GM12878 (cell line): ENCODE measurements at regions not wholly inside any gene's neighbourhood (a gene's known extent, or its start where the extent isn't known, plus 50 kb on each side); places are given as distances from the start of the nearest gene placed in this dataset.

Experiments
- ATAC-seq: fragments of 200-7000 bp; cut with Tn5 transposase; 3 replicates; pipeline ENCODE4 v1.9.1; 2020; ENCODE audit warnings: mild to moderate bottlenecking, moderate library complexity
- BruUV-seq: library from RNA; stranded (reverse); fragments of 400-500 nt; replicated peaks from 2 replicates; lab custom pipeline; 2021; lab: Mats Ljungman, UMichigan
- CTCF ChIA-PET: fragments of 300-600 bp; sonication (Branson Sonifier 250); formaldehyde crosslinking; extraction: SDS; loops from one replicate; lab custom pipeline; 2021; ENCODE audit warnings: inconsistent platforms; lab: Yijun Ruan, JAX
- POLR2A ChIA-PET: fragments of 350-600 bp; formaldehyde crosslinking; extraction: SDS; loops from one replicate; lab custom pipeline; 2021; ENCODE audit warnings: inconsistent platforms; lab: Charles Lee
- RAD21 ChIA-PET: fragments of 300-600 bp; sonication (Branson Sonifier 250); formaldehyde crosslinking; loops from one replicate; lab custom pipeline; 2023; ENCODE audit warnings: antibody characterized with exemption; ENCODE audit not compliant: unreplicated experiment; lab: Charles Lee
- SMC1A ChIA-PET: fragments of 300-600 bp; sonication (Branson Sonifier 250); formaldehyde crosslinking; loops from one replicate; lab custom pipeline; 2023; ENCODE audit not compliant: unreplicated experiment, uncharacterized antibody; lab: Charles Lee
- DNase-seq: peaks from one replicate; pipeline ENCODE4 v3.0.0-alpha.2; 2011; ENCODE audit warnings: low read depth, low spot score
- FAIRE-seq: peaks from 3 replicates; lab custom pipeline; 2011; peaks lifted over from hg19 to GRCh38; lab: Jason Lieb, UNC
- H2AFZ ChIP-seq: 2 replicates; pipeline ENCODE4 v1.6.0; 2011; ENCODE audit warnings: low read depth, low read length, control low read depth; ENCODE audit not compliant: control insufficient read depth
- H3K27ac ChIP-seq: 2 replicates; pipeline ENCODE4 v1.5.1; 2011; ENCODE audit warnings: control low read depth; ENCODE audit not compliant: control insufficient read depth, insufficient read depth
- H3K27me3 ChIP-seq, 2 experiments: replicated peaks in 1 of 2; 2 replicates each; pipeline versions ENCODE4 v1.6.0 to v1.6.1; 2011; ENCODE audit warnings: low read length in 1 of 2; ENCODE audit not compliant: control insufficient read depth in 2 of 2, insufficient read depth in 2 of 2
- H3K36me3 ChIP-seq, 2 experiments: 2 replicates each; pipeline ENCODE4 v1.5.1; 2011; ENCODE audit warnings: low read length in 1 of 2; ENCODE audit not compliant: control insufficient read depth in 2 of 2, insufficient read depth in 2 of 2
- H3K4me1 ChIP-seq: 2 replicates; pipeline ENCODE4 v1.6.1; 2011; ENCODE audit warnings: mild to moderate bottlenecking, low read length, moderate library complexity, mixed read lengths; ENCODE audit not compliant: control insufficient read depth, insufficient read depth
- H3K4me2 ChIP-seq: 2 replicates; pipeline ENCODE4 v1.6.0; 2011; ENCODE audit warnings: control low read depth; ENCODE audit not compliant: control insufficient read depth, insufficient read depth
- H3K4me3 ChIP-seq: fragments of 200-600 bp; sonication (generic); 2 replicates; pipeline ENCODE4 v1.5.1; 2016
- H3K79me2 ChIP-seq: 2 replicates; pipeline ENCODE4 v1.6.0; 2011; ENCODE audit warnings: low read length; ENCODE audit not compliant: control insufficient read depth, insufficient read depth
- H3K9ac ChIP-seq: 2 replicates; pipeline ENCODE4 v1.8.0; 2011; ENCODE audit warnings: low read length, control low read depth, mixed read lengths; ENCODE audit not compliant: control insufficient read depth, insufficient read depth
- H3K9me3 ChIP-seq: replicated peaks from 3 replicates; pipeline ENCODE4 v1.5.1; 2011; ENCODE audit warnings: mild to moderate bottlenecking, low read length; ENCODE audit not compliant: control insufficient read depth, insufficient read depth
- H4K20me1 ChIP-seq: 2 replicates; pipeline ENCODE4 v1.6.0; 2011; ENCODE audit not compliant: control insufficient read depth, insufficient read depth
- CBFB ChIP-seq: IDR thresholded peaks from 2 replicates; pipeline ENCODE4 v1.6.1; 2016; ENCODE audit warnings: antibody characterized with exemption, low read depth
- CREM ChIP-seq: IDR thresholded peaks from 2 replicates; pipeline ENCODE4 v1.6.1; 2014; ENCODE audit warnings: antibody characterized with exemption, low read depth
- HDAC6 ChIP-seq: fragments of 200-600 bp; sonication (generic); IDR thresholded peaks from one replicate; pipeline ENCODE4 v1.8.0; 2017; ENCODE audit warnings: antibody characterized with exemption; ENCODE audit not compliant: unreplicated experiment
- NFYA ChIP-seq: IDR thresholded peaks from 2 replicates; pipeline ENCODE4 v1.6.1; 2011; ENCODE audit warnings: low read depth, mild to moderate bottlenecking, low read length, improper control_type of control experiment, borderline replicate concordance
- RAD21 ChIP-seq: IDR thresholded peaks from 2 replicates; pipeline ENCODE4 v1.6.1; 2011; ENCODE audit warnings: mild to moderate bottlenecking, low read depth, low read length, moderate library complexity; ENCODE audit not compliant: insufficient read depth
- RFX5 ChIP-seq: IDR thresholded peaks from 2 replicates; pipeline ENCODE4 v1.6.1; 2011; ENCODE audit warnings: low read depth, low read length, improper control_type of control experiment
- TCF12 ChIP-seq: IDR thresholded peaks from 2 replicates; pipeline ENCODE4 v1.6.1; 2011; ENCODE audit warnings: low read depth, mild to moderate bottlenecking, low read length
- TCF3 ChIP-seq: IDR thresholded peaks from 2 replicates; pipeline ENCODE4 v1.6.1; 2012; ENCODE audit warnings: low read depth, mild to moderate bottlenecking, low read length, borderline replicate concordance; ENCODE audit not compliant: insufficient read depth
- WGBS: methylation state at CpG from one replicate; pipeline ENCODE4 v1.1.6; 2016; ENCODE audit warnings: low lambda C conversion rate; ENCODE audit not compliant: insufficient replicate concordance, insufficient coverage; ENCODE audit errors: missing lambda C conversion rate; 5-methylcytosine and 5-hydroxymethylcytosine counted together
- in situ Hi-C: fragments of 300-500 bp; cut with MboI; formaldehyde crosslinking; loops from 9 replicates; pipeline ENCODE4 v1.14.3; 2018; ENCODE audit warnings: mixed read lengths
- intact Hi-C: fragments of 100-400 bp; cut with micrococcal nuclease; formaldehyde crosslinking; loops from one replicate; pipeline ENCODE4 v1.14.2; 2022; ENCODE audit not compliant: unreplicated experiment
- TF ChIP-seq, protein P1 (sequence below): fragments of 450-650 bp; IDR thresholded peaks from 2 replicates; pipeline ENCODE4 v1.6.1; 2017; ENCODE audit warnings: borderline replicate concordance
- TF ChIP-seq, protein P2 (sequence below): IDR thresholded peaks from 2 replicates; pipeline ENCODE4 v1.6.1; 2011; ENCODE audit warnings: low read depth, mild to moderate bottlenecking, low read length, moderate library complexity, borderline replicate concordance; ENCODE audit errors: extremely low read depth

DNA sequence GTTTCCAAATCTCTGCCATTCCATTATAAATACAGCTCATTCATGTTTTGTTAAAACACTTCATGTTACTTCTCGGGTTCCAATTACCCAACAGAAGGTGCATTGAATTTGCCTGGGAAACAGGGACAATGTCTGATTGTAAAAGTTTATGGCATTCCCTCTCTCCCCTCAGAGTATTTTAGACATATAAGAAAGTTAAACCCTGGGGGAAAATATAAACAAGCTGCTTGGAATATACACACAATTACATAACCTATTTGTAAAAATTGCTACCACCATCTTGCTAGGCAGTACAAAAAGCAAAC is 60.0 kb downstream of the BTG1 start (continued):
- TF ChIP-seq, protein P1, sequence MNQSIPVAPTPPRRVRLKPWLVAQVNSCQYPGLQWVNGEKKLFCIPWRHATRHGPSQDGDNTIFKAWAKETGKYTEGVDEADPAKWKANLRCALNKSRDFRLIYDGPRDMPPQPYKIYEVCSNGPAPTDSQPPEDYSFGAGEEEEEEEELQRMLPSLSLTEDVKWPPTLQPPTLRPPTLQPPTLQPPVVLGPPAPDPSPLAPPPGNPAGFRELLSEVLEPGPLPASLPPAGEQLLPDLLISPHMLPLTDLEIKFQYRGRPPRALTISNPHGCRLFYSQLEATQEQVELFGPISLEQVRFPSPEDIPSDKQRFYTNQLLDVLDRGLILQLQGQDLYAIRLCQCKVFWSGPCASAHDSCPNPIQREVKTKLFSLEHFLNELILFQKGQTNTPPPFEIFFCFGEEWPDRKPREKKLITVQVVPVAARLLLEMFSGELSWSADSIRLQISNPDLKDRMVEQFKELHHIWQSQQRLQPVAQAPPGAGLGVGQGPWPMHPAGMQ: no peak
- no peak for TF ChIP-seq HDAC6
- no peak for TF ChIP-seq NFYA
- TF ChIP-seq, all 136 proteins: peak for 0

DNA sequence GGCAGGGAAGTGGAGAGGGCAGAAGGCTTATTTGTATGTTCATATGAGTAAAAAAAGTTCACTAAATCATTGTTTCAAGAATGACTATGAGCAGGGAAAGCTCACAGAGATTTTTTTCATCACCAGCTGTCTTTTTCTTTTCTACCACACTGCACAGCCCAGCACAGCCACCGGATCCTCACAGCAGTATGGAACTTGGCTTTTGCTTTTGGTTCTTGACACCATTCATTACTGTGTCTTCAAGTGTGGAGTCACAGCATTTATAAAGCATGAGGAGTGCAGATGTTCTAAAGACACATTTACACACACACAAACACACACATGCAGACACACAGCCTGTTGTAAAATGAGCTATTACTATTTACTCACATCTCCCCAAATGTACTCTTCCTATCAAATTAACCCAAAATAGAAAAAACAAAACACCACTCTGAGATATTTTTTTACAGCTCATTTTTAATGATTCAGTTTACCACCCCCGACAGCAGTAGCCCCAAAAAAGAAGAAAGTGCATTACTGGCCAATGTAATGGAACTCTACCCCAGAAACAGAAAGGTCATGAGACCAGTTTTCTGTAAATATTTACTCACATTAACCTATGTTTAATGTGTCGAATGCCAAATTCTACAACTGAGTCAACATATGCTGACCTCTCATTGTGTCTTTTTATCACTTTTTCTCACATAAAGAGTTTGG is 60.5 kb downstream of the BTG1 start:
- Histone ChIP-seq H4K20me1 (no peaks in the 10 kb centered on the region), H3K9ac (no peak overlapping the region), H3K27ac (0 out of 2 replicates have a peak overlapping the region, but pooled peaks have one; percentile 12), H3K4me1 (peaks cover 7% of the 10 kb centered on the region), H3K79me2 (no peaks in the 10 kb centered on the region; the same call in 1 of the 2 replicates), H2AFZ (peak overlapping the region; percentile 56), H3K27me3 (no peaks in the 10 kb centered on the region), H3K4me3 (no peak overlapping the region), H3K9me3 (no peaks in the 10 kb centered on the region; the same call in 1 of the 3 replicates), H3K36me3 (no peaks in the 10 kb centered on the region), H3K4me2 (peak overlapping the region; percentile 2; the same call in 1 of the 2 replicates)
- TF ChIP-seq TCF3 (0 out of 2 replicates have a peak, but pooled peaks have one; percentile 29), RAD21 (peak; percentile 19; the same call in 1 of the 2 replicates), CBFB (no peak), RFX5 (no peak), TCF12 (0 out of 2 replicates have a peak, but pooled peaks have one; percentile 7), CREM (no peak)
- TF ChIP-seq, protein P2, sequence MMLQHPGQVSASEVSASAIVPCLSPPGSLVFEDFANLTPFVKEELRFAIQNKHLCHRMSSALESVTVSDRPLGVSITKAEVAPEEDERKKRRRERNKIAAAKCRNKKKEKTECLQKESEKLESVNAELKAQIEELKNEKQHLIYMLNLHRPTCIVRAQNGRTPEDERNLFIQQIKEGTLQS: no peak
- SMC1A ChIA-PET: interaction anchor here (0.7 to 5.2 kb wide), 25 partner anchors 10 to 486 kb away, joined by 3 to 34 read pairs (median 4); no protein-coding TSS in a partner anchor
- no TSS peak for BruUV-seq
- WGBS: 98% methylated on average over 3 of the region's 3 CpGs
- POLR2A ChIA-PET: interaction anchor here (0.6 to 2.5 kb wide), 10 partner anchors 10 to 133 kb away, joined by 3 to 8 read pairs (median 4); no protein-coding TSS in a partner anchor
- ATAC-seq (peak; percentile 85), DNase-seq (no peak), FAIRE-seq (peak; percentile 23)
- in situ Hi-C loops: no loop called here
- RAD21 ChIA-PET: interaction anchor here (1.3 to 3.5 kb wide), 8 partner anchors 10 to 87 kb away, joined by 3 to 16 read pairs (median 4); no protein-coding TSS in a partner anchor
- intact Hi-C loops: no loop called here
- CTCF ChIA-PET: interaction anchor here (0.6 to 1.6 kb wide), 7 partner anchors 10 to 75 kb away, joined by 3 to 9 read pairs (median 4); no protein-coding TSS in a partner anchor
